ENCODE measurements at regions not wholly inside any gene's neighbourhood (a gene's known extent, or its start where the extent isn't known, plus 50 kb on each side); places are given as distances from the start of the nearest gene placed in this dataset.

GRCh38 chr4:162841753-162842152, 324.9 kb downstream of the NAF1 start:
- TF ChIP-seq, protein P1, sequence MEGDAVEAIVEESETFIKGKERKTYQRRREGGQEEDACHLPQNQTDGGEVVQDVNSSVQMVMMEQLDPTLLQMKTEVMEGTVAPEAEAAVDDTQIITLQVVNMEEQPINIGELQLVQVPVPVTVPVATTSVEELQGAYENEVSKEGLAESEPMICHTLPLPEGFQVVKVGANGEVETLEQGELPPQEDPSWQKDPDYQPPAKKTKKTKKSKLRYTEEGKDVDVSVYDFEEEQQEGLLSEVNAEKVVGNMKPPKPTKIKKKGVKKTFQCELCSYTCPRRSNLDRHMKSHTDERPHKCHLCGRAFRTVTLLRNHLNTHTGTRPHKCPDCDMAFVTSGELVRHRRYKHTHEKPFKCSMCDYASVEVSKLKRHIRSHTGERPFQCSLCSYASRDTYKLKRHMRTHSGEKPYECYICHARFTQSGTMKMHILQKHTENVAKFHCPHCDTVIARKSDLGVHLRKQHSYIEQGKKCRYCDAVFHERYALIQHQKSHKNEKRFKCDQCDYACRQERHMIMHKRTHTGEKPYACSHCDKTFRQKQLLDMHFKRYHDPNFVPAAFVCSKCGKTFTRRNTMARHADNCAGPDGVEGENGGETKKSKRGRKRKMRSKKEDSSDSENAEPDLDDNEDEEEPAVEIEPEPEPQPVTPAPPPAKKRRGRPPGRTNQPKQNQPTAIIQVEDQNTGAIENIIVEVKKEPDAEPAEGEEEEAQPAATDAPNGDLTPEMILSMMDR (IDR thresholded peaks at IDR 0.05): no peak
- no peak for DNase-seq
- no peaks in the 10 kb centered on the region for H3K27me3 ChIP-seq
- no peaks in the 10 kb centered on the region for H3K9me3 ChIP-seq
- H3K27ac ChIP-seq: no peak overlapping the region
- no peaks in the 10 kb centered on the region for H3K36me3 ChIP-seq
- intact Hi-C loops (cut with DNase I; ENCODE audit: low total_unique reads): no loop called here
- no peak overlapping the region for H3K4me3 ChIP-seq
- H3K4me1 ChIP-seq: no peaks in the 10 kb centered on the region

- no peaks in the 10 kb centered on the region for H3K27me3 ChIP-seq
- H3K36me3 ChIP-seq: no peaks in the 10 kb centered on the region
- DNase-seq: no peak
- H3K27ac ChIP-seq: no peak overlapping the region
- TF ChIP-seq POLR2A (IDR thresholded peaks at IDR 0.05): no peak
- TF ChIP-seq, protein P1 (IDR thresholded peaks at IDR 0.05): no peak
- no peaks in the 10 kb centered on the region for H3K9me3 ChIP-seq
- H3K4me1 ChIP-seq: no peaks in the 10 kb centered on the region
- H3K4me3 ChIP-seq: no peak overlapping the region
- intact Hi-C loops (cut with DNase I; ENCODE audit: low total_unique reads): no loop called here
Observed at GRCh38 chr4:162839814-162840213, 326.9 kb downstream of the NAF1 start.

DNA sequence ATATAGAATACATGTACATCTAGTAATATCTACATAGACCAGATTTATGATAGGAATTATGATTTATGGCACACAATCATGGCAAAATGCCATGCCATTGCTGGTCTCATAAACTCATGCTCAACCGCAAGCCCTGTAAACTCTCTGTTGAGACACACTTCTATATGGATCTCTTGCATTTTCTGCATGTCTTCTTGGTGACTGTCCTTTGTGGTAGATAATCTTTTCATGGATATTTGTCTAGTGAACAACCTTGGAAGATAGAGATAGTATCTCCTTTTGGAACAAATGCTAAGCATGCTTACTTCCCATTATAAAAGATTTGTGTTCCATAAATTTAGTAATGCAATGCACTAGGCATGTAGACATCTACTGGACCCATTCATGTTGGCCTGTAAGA, 328.0 kb downstream of the NAF1 start:
- intact Hi-C loops (cut with DNase I; ENCODE audit: low total_unique reads): no loop called here
- Histone ChIP-seq H3K4me1 (no peaks in the 10 kb centered on the region), H3K27ac (no peak overlapping the region), H3K9me3 (no peaks in the 10 kb centered on the region), H3K4me3 (no peak overlapping the region), H3K36me3 (no peaks in the 10 kb centered on the region), H3K27me3 (no peaks in the 10 kb centered on the region)
- DNase-seq: no peak
- TF ChIP-seq, protein P1 (IDR thresholded peaks at IDR 0.05): no peak
- no peak for TF ChIP-seq POLR2A (IDR thresholded peaks at IDR 0.05)

DNA sequence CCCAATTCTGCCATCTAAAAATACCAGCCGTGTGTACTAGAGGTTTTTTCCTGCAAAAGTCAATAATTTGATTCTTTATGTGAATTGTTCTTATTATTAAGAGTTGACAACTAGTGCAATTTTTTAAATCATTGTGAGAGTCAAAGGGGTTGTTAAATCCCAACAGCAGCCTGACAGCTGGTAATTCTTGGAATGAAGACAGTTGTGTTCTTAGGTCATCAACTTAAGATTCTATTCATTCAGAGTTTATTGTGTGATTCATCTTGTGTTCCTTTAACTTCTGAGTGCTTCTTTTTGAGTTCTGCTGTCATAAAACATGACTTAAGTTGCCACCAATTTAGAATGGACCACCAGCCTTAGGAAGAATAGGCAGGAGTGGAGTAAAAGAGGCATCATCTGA, 329.0 kb downstream of the NAF1 start:
- Histone ChIP-seq H3K4me1 (no peaks in the 10 kb centered on the region), H3K36me3 (no peaks in the 10 kb centered on the region), H3K9me3 (no peaks in the 10 kb centered on the region), H3K27ac (no peak overlapping the region), H3K27me3 (no peaks in the 10 kb centered on the region), H3K4me3 (no peak overlapping the region)
- TF ChIP-seq POLR2A (IDR thresholded peaks at IDR 0.05): no peak
- TF ChIP-seq, protein P1 (IDR thresholded peaks at IDR 0.05): no peak
- DNase-seq: no peak
- intact Hi-C loops (cut with DNase I; ENCODE audit: low total_unique reads): no loop called here

- Histone ChIP-seq H3K4me3 (no peak overlapping the region), H3K9me3 (no peaks in the 10 kb centered on the region), H3K36me3 (no peaks in the 10 kb centered on the region), H3K4me1 (no peaks in the 10 kb centered on the region), H3K27me3 (no peaks in the 10 kb centered on the region), H3K27ac (no peak overlapping the region)
- DNase-seq: no peak
- intact Hi-C loops (cut with DNase I; ENCODE audit: low total_unique reads): no loop called here
- TF ChIP-seq POLR2A (IDR thresholded peaks at IDR 0.05): no peak
- TF ChIP-seq, protein P1 (IDR thresholded peaks at IDR 0.05): no peak
Observed at GRCh38 chr4:162837241-162837640, 329.4 kb downstream of the NAF1 start.

Data from uterus (tissue), 3 donors.